ENCODE measurements at regions not wholly inside any gene's neighbourhood (a gene's known extent, or its start where the extent isn't known, plus 50 kb on each side); places are given as distances from the start of the nearest gene placed in this dataset.

DNA sequence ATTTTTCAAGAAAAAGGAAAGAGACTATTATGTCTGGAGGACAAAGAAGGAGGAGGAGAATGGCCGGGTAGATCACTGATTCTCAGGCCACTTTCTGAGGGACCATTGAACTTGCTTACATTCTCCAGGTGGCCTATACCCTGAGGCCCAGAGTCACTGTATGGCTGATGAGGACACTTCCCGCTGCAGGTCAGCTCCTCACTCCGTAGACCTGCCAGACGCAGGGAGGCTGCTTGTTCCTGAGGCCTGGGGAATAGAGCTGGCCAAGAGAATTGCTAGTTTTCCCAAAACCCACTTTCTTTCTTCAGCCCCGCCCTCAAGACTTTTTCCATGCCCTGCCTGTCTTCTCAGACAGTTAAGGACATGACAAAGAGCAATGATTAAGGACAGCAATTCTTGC, 510.5 kb upstream of the TBX3 start:
- no peak for TF ChIP-seq POLR2A (IDR thresholded peaks at IDR 0.05)
- TF ChIP-seq, protein P1, sequence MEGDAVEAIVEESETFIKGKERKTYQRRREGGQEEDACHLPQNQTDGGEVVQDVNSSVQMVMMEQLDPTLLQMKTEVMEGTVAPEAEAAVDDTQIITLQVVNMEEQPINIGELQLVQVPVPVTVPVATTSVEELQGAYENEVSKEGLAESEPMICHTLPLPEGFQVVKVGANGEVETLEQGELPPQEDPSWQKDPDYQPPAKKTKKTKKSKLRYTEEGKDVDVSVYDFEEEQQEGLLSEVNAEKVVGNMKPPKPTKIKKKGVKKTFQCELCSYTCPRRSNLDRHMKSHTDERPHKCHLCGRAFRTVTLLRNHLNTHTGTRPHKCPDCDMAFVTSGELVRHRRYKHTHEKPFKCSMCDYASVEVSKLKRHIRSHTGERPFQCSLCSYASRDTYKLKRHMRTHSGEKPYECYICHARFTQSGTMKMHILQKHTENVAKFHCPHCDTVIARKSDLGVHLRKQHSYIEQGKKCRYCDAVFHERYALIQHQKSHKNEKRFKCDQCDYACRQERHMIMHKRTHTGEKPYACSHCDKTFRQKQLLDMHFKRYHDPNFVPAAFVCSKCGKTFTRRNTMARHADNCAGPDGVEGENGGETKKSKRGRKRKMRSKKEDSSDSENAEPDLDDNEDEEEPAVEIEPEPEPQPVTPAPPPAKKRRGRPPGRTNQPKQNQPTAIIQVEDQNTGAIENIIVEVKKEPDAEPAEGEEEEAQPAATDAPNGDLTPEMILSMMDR (IDR thresholded peaks at IDR 0.05), result no peak
